DND-41 (cell line): ENCODE measurements at regions not wholly inside any gene's neighbourhood (a gene's known extent, or its start where the extent isn't known, plus 50 kb on each side); places are given as distances from the start of the nearest gene placed in this dataset.

Experiments
- CTCF ChIP-seq: IDR thresholded peaks from 2 replicates; pipeline ENCODE4 v1.5.1; 2012; ENCODE audit warnings: borderline replicate concordance, low read length, moderate library complexity, mild to moderate bottlenecking; ENCODE audit not compliant: poor library complexity, severe bottlenecking; ENCODE audit errors: extremely low read depth
- EZH2 ChIP-seq: IDR thresholded peaks from 3 replicates; pipeline ENCODE4 v1.6.1; 2012; ENCODE audit warnings: borderline replicate concordance, low read depth, mild to moderate bottlenecking, moderate library complexity, low read length, inconsistent platforms; ENCODE audit not compliant: severe bottlenecking

DNA sequence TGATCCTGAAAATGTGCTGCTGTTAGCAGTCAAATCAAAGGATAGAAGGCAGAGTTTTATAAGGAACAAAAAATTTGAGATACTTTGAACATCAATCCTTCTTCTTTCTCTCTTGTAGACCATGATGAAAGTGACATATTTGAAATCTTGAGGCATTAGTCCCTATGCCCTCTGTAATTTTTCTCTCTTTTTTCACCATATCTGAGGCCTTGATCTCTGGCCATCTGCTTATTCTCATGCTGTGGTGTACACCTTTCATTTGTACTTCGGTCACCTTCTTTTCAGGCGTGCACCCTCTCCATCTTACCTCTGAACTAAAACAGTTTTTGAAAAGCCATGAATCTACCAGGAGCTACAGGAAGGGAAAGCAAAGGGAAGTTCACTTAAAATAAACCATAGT, 420.9 kb downstream of the C12orf50 start:
- TF ChIP-seq CTCF (no peak), EZH2 (no peak)
